ENCODE measurements at regions not wholly inside any gene's neighbourhood (a gene's known extent, or its start where the extent isn't known, plus 50 kb on each side); places are given as distances from the start of the nearest gene placed in this dataset.

DNA sequence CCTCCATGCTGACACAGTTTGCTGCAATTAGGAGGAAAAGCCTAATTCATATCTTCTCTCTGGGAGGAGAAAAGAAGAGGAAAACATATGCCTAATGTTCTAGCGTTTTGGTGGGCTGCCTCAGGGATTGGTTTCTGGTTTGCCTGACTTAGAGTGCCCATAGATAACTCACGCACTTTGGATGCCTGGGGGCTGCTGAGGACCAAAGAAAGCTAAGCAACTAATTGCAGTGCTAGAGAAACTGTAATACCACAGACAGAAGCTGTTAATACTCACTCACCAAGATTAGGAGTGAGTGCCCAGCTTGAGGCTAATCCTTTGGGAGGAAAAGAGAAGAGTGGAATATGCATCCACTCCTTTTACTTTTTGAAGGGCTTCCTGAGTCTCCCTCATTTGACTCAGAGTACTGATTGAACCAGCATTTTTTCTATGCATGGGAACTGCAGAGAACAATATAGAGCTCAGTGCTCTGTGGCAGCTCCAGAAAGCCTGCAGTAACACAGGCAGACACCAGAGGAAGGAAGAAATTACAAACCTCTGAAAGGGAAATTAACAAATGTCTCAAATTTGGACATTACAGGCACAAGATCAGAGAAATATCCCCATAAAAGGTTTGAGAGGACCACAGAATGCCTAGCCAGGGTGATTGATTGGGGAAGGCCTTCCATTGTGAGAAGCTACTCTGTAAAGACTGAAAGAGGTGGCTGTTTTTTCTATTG is 666.4 kb downstream of the OLFM4 start:
- no peak overlapping the region for H3K4me3 ChIP-seq
- H3K4me1 ChIP-seq (ENCODE audit: low read depth): no peaks in the 10 kb centered on the region
- no peak for DNase-seq (ENCODE audit: low read depth in 1 of 2, low spot score in 1 of 2)
- TF ChIP-seq, protein P1, sequence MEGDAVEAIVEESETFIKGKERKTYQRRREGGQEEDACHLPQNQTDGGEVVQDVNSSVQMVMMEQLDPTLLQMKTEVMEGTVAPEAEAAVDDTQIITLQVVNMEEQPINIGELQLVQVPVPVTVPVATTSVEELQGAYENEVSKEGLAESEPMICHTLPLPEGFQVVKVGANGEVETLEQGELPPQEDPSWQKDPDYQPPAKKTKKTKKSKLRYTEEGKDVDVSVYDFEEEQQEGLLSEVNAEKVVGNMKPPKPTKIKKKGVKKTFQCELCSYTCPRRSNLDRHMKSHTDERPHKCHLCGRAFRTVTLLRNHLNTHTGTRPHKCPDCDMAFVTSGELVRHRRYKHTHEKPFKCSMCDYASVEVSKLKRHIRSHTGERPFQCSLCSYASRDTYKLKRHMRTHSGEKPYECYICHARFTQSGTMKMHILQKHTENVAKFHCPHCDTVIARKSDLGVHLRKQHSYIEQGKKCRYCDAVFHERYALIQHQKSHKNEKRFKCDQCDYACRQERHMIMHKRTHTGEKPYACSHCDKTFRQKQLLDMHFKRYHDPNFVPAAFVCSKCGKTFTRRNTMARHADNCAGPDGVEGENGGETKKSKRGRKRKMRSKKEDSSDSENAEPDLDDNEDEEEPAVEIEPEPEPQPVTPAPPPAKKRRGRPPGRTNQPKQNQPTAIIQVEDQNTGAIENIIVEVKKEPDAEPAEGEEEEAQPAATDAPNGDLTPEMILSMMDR (IDR thresholded peaks at IDR 0.05; ENCODE audit: low read depth, low read length): no peak
- H3K27me3 ChIP-seq: no peaks in the 10 kb centered on the region
- H3K36me3 ChIP-seq: no peaks in the 10 kb centered on the region
- no peaks in the 10 kb centered on the region for H3K9me3 ChIP-seq (ENCODE audit: low read depth)
- no peak overlapping the region for H3K27ac ChIP-seq

DNA sequence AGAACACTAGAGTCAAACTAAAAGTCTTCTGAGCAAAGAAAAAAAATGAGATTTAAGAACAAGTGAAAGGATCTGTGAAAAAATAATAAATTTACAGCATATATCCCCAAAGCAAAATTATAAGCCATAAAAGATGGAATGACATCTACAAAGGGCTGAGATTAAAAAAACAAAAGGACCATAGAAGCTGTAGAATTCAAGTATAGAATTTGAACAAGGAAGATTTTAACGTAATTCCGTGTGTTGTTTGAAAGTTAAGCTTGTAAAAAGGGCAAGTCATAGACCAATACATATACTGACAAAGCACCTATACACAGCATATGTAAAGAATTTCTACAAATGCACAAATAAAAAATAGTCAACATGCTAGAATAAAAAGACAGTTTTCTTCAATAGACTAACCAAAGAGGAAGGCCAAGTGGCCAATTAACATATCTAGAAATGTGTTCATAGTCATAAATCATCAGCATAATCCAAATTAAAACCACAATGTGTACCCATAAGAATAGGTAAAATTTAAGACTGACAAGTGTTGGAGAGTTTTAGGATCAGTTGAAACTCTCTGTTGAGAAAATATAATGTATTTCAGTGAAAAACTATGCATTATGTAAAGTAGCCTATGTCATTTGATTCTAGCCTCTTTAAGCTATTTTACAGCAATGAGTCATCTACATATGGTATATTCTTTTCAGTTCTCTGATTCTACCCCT is 674.9 kb downstream of the OLFM4 start:
- Histone ChIP-seq H3K27me3 (no peaks in the 10 kb centered on the region), H3K4me1 (ENCODE audit: low read depth) (no peaks in the 10 kb centered on the region), H3K36me3 (no peaks in the 10 kb centered on the region), H3K4me3 (no peak overlapping the region), H3K9me3 (ENCODE audit: low read depth) (no peaks in the 10 kb centered on the region), H3K27ac (no peak overlapping the region)
- TF ChIP-seq, protein P1 (IDR thresholded peaks at IDR 0.05; ENCODE audit: low read depth, low read length): no peak
- DNase-seq (ENCODE audit: low read depth in 1 of 2, low spot score in 1 of 2): no peak

DNA sequence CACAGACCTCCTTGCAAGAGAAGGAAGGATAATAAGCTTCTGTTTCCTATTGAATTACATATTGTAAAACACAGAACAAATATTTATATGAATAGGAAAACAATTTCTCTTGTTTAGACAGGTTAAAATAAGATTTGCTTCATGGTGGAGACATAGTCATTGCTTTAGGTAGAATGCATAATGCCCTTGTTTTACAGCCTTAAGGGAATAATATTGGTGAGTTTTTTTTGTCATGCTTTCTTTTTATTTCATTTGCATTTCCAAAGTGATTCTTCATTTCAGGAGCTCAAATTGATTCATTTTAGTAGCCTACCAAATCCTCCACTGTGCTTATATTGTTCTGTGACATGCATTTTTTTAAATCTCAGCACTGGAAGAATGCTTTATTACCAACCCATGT is 690.7 kb downstream of the OLFM4 start:
- H3K4me3 ChIP-seq: no peak overlapping the region
- TF ChIP-seq, protein P1 (IDR thresholded peaks at IDR 0.05; ENCODE audit: low read depth, low read length): no peak
- H3K36me3 ChIP-seq: no peaks in the 10 kb centered on the region
- no peaks in the 10 kb centered on the region for H3K4me1 ChIP-seq (ENCODE audit: low read depth)
- no peak for DNase-seq (ENCODE audit: low read depth in 1 of 2, low spot score in 1 of 2)
- no peaks in the 10 kb centered on the region for H3K27me3 ChIP-seq
- H3K27ac ChIP-seq: no peak overlapping the region
- H3K9me3 ChIP-seq (ENCODE audit: low read depth): no peaks in the 10 kb centered on the region

DNA sequence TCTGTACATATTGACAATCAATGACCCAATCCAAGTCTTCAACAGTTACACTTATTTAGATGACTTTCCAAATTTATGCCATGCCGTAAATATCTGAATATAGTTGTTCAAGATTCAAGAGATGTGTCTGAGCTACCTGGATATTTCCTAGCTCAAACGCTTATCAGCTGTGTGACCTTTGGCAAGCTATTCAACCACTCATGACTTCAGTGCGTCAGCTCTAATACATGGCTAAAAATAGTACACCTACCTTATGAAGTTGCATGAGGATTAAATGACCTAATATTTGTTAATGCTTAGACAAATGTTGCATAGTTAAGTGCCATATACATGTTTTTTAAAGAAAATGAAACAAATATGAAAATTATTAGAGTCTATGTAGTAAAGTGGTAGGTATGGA is 704.1 kb downstream of the OLFM4 start:
- TF ChIP-seq, protein P1 (IDR thresholded peaks at IDR 0.05; ENCODE audit: low read depth, low read length): no peak
- H3K4me3 ChIP-seq: no peak overlapping the region
- DNase-seq (ENCODE audit: low read depth in 1 of 2, low spot score in 1 of 2): no peak
- no peaks in the 10 kb centered on the region for H3K27me3 ChIP-seq
- no peak overlapping the region for H3K27ac ChIP-seq
- H3K36me3 ChIP-seq: no peaks in the 10 kb centered on the region
- no peaks in the 10 kb centered on the region for H3K4me1 ChIP-seq (ENCODE audit: low read depth)
- H3K9me3 ChIP-seq (ENCODE audit: low read depth): no peaks in the 10 kb centered on the region

DNA sequence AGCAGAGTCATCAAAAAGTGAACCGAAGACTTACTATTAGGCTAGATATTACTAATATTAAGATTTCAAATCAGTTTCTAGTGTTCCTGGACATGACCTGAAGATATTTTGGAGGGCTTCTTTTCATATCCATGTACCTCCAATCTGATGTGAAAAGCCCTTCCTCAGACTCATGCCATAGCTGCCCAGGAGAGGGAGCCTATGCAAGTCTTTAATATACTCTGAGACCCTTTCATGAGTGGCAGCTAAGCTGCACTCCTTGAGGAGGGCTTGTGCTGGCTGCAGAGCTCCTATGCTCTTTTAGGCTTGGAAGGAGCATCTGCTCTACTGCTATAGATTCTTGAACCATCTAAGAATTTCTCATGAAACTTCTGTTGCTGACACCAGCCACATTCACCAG is 715.3 kb downstream of the OLFM4 start:
- Histone ChIP-seq H3K4me3 (no peak overlapping the region), H3K36me3 (no peaks in the 10 kb centered on the region), H3K9me3 (ENCODE audit: low read depth) (no peaks in the 10 kb centered on the region), H3K27ac (no peak overlapping the region), H3K27me3 (no peaks in the 10 kb centered on the region), H3K4me1 (ENCODE audit: low read depth) (no peaks in the 10 kb centered on the region)
- TF ChIP-seq, protein P1 (IDR thresholded peaks at IDR 0.05; ENCODE audit: low read depth, low read length): no peak
- no peak for DNase-seq (ENCODE audit: low read depth in 1 of 2, low spot score in 1 of 2)
